Stimulated activated memory B cell treated with anti-CD40 and anti-IgM and Interleukin-4, amounts not matched to agents 10 μg/mL and 1 μg/mL and 100 μg/mL, for 72 hours (primary cell): ENCODE measurements at regions not wholly inside any gene's neighbourhood (a gene's known extent, or its start where the extent isn't known, plus 50 kb on each side); places are given as distances from the start of the nearest gene placed in this dataset.
"Not testable (repeated sequence)": the region's sequence is repeated elsewhere in the genome, so short reads cannot be mapped to it uniquely, and the experiment has no call there.

Experiments used
- ATAC-seq: fragments of 150-1000 bp; cut with Tn5 transposase; 2 replicates; pipeline ENCODE4 v1.10.0; 2021
- H3K27ac Mint-ChIP-seq: one replicate; pipeline ENCODE4 v1.8.0; 2022; ENCODE audit warnings: mild to moderate bottlenecking, mixed read lengths
- H3K27me3 Mint-ChIP-seq: one replicate; pipeline ENCODE4 v1.8.0; 2022; ENCODE audit warnings: mixed read lengths
- H3K36me3 Mint-ChIP-seq: one replicate; pipeline ENCODE4 v1.8.0; 2022; ENCODE audit warnings: mixed read lengths
- H3K4me1 Mint-ChIP-seq: one replicate; pipeline ENCODE4 v1.8.0; 2022; ENCODE audit warnings: mixed read lengths
- H3K4me3 Mint-ChIP-seq: one replicate; pipeline ENCODE4 v1.8.0; 2022; ENCODE audit warnings: mild to moderate bottlenecking, moderate library complexity, mixed read lengths
- H3K9me3 Mint-ChIP-seq: one replicate; pipeline ENCODE4 v1.8.0; 2022; ENCODE audit warnings: mixed read lengths

GRCh38 chr1:112826217-112826944 lies 111.2 kb upstream of the PPM1J start:
- Mint-ChIP-seq H3K4me1 (no peaks in the 10 kb centered on the region), H3K4me3 (no peak overlapping the region), H3K36me3 (no peaks in the 10 kb centered on the region), H3K9me3 (peaks cover 8% of the 10 kb centered on the region), H3K27me3 (peaks cover 19% of the 10 kb centered on the region), H3K27ac (no peak overlapping the region)
- no peak for ATAC-seq

- not testable (repeated sequence) for H3K27ac Mint-ChIP-seq, H3K4me3 Mint-ChIP-seq, ATAC-seq, H3K9me3 Mint-ChIP-seq, H3K4me1 Mint-ChIP-seq, H3K36me3 Mint-ChIP-seq
- H3K27me3 Mint-ChIP-seq = peaks cover 19% of the 10 kb centered on the region
Observed at GRCh38 chr1:112825563-112826216, 110.6 kb upstream of the PPM1J start.

GRCh38 chr1:112825075-112825474 lies 109.9 kb upstream of the PPM1J start:
- H3K36me3 Mint-ChIP-seq, H3K4me3 Mint-ChIP-seq, H3K27ac Mint-ChIP-seq, ATAC-seq, H3K4me1 Mint-ChIP-seq, H3K9me3 Mint-ChIP-seq: not testable (repeated sequence)
- peaks cover 19% of the 10 kb centered on the region for H3K27me3 Mint-ChIP-seq

- not testable (repeated sequence) for ATAC-seq, H3K27ac Mint-ChIP-seq, H3K4me1 Mint-ChIP-seq, H3K36me3 Mint-ChIP-seq, H3K9me3 Mint-ChIP-seq, H3K4me3 Mint-ChIP-seq
- peaks cover 19% of the 10 kb centered on the region for H3K27me3 Mint-ChIP-seq
Observed at GRCh38 chr1:112821307-112822063, 106.4 kb upstream of the PPM1J start.

- peaks cover 3% of the 10 kb centered on the region for H3K27me3 Mint-ChIP-seq
- H3K9me3 Mint-ChIP-seq = peaks cover 2% of the 10 kb centered on the region
- no peaks in the 10 kb centered on the region for H3K36me3 Mint-ChIP-seq
- no peak overlapping the region for H3K27ac Mint-ChIP-seq
- H3K4me1 Mint-ChIP-seq = no peaks in the 10 kb centered on the region
- H3K4me3 Mint-ChIP-seq = no peak overlapping the region
- ATAC-seq = no peak
Observed at GRCh38 chr1:112818990-112819689, 104.0 kb upstream of the PPM1J start.

- no peaks in the 10 kb centered on the region for H3K27me3 Mint-ChIP-seq
- H3K9me3 Mint-ChIP-seq = no peaks in the 10 kb centered on the region
- H3K4me1 Mint-ChIP-seq = no peaks in the 10 kb centered on the region
- no peaks in the 10 kb centered on the region for H3K36me3 Mint-ChIP-seq
- no peak overlapping the region for H3K4me3 Mint-ChIP-seq
- ATAC-seq = no peak
- no peak overlapping the region for H3K27ac Mint-ChIP-seq
Observed at GRCh38 chr1:112817555-112818373, 102.6 kb upstream of the PPM1J start.

GRCh38 chr1:112815376-112815775 lies 100.2 kb upstream of the PPM1J start:
- Mint-ChIP-seq H3K4me1 (no peaks in the 10 kb centered on the region), H3K9me3 (no peaks in the 10 kb centered on the region), H3K4me3 (no peak overlapping the region), H3K27me3 (no peaks in the 10 kb centered on the region), H3K27ac (no peak overlapping the region), H3K36me3 (no peaks in the 10 kb centered on the region)
- no peak for ATAC-seq

GRCh38 chr1:112814645-112815044 lies 99.5 kb upstream of the PPM1J start:
- not testable (repeated sequence) for H3K27me3 Mint-ChIP-seq, H3K36me3 Mint-ChIP-seq, H3K4me1 Mint-ChIP-seq, H3K9me3 Mint-ChIP-seq, ATAC-seq, H3K4me3 Mint-ChIP-seq, H3K27ac Mint-ChIP-seq

GRCh38 chr1:112808861-112809684 lies 93.9 kb upstream of the PPM1J start:
- H3K27me3 Mint-ChIP-seq = no peaks in the 10 kb centered on the region
- no peak overlapping the region for H3K4me3 Mint-ChIP-seq
- no peaks in the 10 kb centered on the region for H3K36me3 Mint-ChIP-seq
- no peaks in the 10 kb centered on the region for H3K9me3 Mint-ChIP-seq
- ATAC-seq = peak; percentile 73
- no peaks in the 10 kb centered on the region for H3K4me1 Mint-ChIP-seq
- H3K27ac Mint-ChIP-seq = no peak overlapping the region

GRCh38 chr1:112807999-112808398 lies 92.9 kb upstream of the PPM1J start:
- H3K27me3 Mint-ChIP-seq = peaks cover 9% of the 10 kb centered on the region
- H3K27ac Mint-ChIP-seq = no peak overlapping the region
- no peaks in the 10 kb centered on the region for H3K4me1 Mint-ChIP-seq
- ATAC-seq = no peak
- H3K4me3 Mint-ChIP-seq = no peak overlapping the region
- no peaks in the 10 kb centered on the region for H3K9me3 Mint-ChIP-seq
- no peaks in the 10 kb centered on the region for H3K36me3 Mint-ChIP-seq

- Mint-ChIP-seq H3K4me1 (no peaks in the 10 kb centered on the region), H3K4me3 (no peak overlapping the region), H3K27ac (no peak overlapping the region), H3K36me3 (no peaks in the 10 kb centered on the region), H3K27me3 (peaks cover 11% of the 10 kb centered on the region), H3K9me3 (no peaks in the 10 kb centered on the region)
- ATAC-seq = no peak
Observed at GRCh38 chr1:112807117-112807516, 92.0 kb upstream of the PPM1J start.

GRCh38 chr1:112806090-112806642 lies 91.0 kb upstream of the PPM1J start:
- Mint-ChIP-seq H3K4me1 (no peaks in the 10 kb centered on the region), H3K9me3 (no peaks in the 10 kb centered on the region), H3K36me3 (no peaks in the 10 kb centered on the region), H3K27ac (no peak overlapping the region), H3K27me3 (peaks cover 11% of the 10 kb centered on the region), H3K4me3 (no peak overlapping the region)
- ATAC-seq = no peak

GRCh38 chr1:112805155-112805853 lies 90.2 kb upstream of the PPM1J start:
- Mint-ChIP-seq H3K9me3 (no peaks in the 10 kb centered on the region), H3K4me3 (no peak overlapping the region), H3K27ac (no peak overlapping the region), H3K27me3 (peaks cover 11% of the 10 kb centered on the region), H3K36me3 (no peaks in the 10 kb centered on the region), H3K4me1 (no peaks in the 10 kb centered on the region)
- ATAC-seq = no peak
